ENCODE measurements at regions not wholly inside any gene's neighbourhood (a gene's known extent, or its start where the extent isn't known, plus 50 kb on each side); places are given as distances from the start of the nearest gene placed in this dataset.

- TF ChIP-seq CTCF (IDR thresholded peaks at IDR 0.05; ENCODE audit: borderline replicate concordance, extremely low read depth, low read length, poor library complexity, severe bottlenecking) (no peak), EZH2 (IDR thresholded peaks at IDR 0.05; ENCODE audit: borderline replicate concordance, low read depth, low read length, severe bottlenecking) (no peak)
These were observed 189.3 kb upstream of the VGLL2 start for GRCh38 chr6:117076076-117076475.
